ENCODE measurements at regions not wholly inside any gene's neighbourhood (a gene's known extent, or its start where the extent isn't known, plus 50 kb on each side); places are given as distances from the start of the nearest gene placed in this dataset.

DNA sequence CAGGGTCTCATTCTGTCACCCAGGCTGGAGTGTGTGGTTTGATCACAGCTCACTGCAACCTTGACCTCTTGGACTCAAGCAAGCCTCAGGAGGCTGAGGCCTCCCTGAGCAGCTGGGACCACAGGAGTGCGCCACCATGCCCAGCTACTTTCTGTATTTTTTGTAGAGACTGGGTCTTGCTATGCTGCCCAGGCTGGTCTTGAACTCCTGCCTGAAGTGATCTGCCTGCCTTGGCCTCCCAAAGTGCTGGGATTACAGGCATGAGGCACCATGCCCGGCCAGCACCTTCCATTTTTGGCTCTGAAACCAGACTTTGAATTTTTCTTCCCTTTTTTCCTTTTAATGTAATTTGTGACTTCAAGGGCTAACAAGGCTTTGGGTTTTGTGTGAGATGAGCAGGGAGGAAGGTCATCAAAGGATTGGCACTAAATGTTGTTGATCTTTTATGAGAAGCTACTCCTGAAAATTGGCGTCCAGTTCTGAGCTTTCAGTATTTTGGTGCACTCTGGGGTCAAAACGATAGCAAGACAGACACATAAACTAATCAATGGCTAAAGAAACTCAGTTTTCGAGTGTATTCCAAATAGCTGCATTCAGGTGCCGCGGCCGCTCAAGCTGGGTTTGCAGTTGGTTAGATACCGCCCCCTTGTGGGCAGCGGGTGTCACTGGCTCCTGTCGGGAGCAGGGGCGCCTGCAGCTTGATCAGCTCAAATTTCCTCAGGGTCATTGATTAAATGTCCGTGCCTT, 51.9 kb upstream of the CLMP start:
- Histone ChIP-seq H3K36me3 (ENCODE audit: insufficient read depth, low read length) (no peaks in the 10 kb centered on the region), H3K27ac (ENCODE audit: low read length) (no peak overlapping the region), H3K4me3 (ENCODE audit: low read length) (no peak overlapping the region), H3K4me2 (ENCODE audit: low read length) (no peak overlapping the region), H3K9me3 (ENCODE audit: low read length) (no peaks in the 10 kb centered on the region), H3K27me3 (ENCODE audit: insufficient read depth, low read depth, low read length) (no peaks in the 10 kb centered on the region), H3F3A (ENCODE audit: insufficient read depth, low read length, poor library complexity, severe bottlenecking) (no peaks in the 10 kb centered on the region), H3K9me2 (ENCODE audit: insufficient read depth, low read length) (no peaks in the 10 kb centered on the region), H3K9ac (ENCODE audit: low read length) (no peak overlapping the region), H4K20me1 (ENCODE audit: insufficient read depth) (no peaks in the 10 kb centered on the region), H2AFZ (ENCODE audit: low read depth, low read length) (no peak overlapping the region), H3K79me2 (replicated peaks; ENCODE audit: insufficient read depth, low read length) (no peaks in the 10 kb centered on the region)
- TF ChIP-seq POLR2AphosphoS5 (IDR thresholded peaks at IDR 0.05) (no peak), SMC3 (conservative IDR thresholded peaks at IDR 0.05; ENCODE audit: poor library complexity) (peak; percentile 98), RAD21 (conservative IDR thresholded peaks at IDR 0.05) (peak; percentile 96)
- TF ChIP-seq, protein P1, sequence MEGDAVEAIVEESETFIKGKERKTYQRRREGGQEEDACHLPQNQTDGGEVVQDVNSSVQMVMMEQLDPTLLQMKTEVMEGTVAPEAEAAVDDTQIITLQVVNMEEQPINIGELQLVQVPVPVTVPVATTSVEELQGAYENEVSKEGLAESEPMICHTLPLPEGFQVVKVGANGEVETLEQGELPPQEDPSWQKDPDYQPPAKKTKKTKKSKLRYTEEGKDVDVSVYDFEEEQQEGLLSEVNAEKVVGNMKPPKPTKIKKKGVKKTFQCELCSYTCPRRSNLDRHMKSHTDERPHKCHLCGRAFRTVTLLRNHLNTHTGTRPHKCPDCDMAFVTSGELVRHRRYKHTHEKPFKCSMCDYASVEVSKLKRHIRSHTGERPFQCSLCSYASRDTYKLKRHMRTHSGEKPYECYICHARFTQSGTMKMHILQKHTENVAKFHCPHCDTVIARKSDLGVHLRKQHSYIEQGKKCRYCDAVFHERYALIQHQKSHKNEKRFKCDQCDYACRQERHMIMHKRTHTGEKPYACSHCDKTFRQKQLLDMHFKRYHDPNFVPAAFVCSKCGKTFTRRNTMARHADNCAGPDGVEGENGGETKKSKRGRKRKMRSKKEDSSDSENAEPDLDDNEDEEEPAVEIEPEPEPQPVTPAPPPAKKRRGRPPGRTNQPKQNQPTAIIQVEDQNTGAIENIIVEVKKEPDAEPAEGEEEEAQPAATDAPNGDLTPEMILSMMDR (IDR thresholded peaks at IDR 0.05; ENCODE audit: poor library complexity, severe bottlenecking), result peak; percentile 96
- TF ChIP-seq, protein P2, sequence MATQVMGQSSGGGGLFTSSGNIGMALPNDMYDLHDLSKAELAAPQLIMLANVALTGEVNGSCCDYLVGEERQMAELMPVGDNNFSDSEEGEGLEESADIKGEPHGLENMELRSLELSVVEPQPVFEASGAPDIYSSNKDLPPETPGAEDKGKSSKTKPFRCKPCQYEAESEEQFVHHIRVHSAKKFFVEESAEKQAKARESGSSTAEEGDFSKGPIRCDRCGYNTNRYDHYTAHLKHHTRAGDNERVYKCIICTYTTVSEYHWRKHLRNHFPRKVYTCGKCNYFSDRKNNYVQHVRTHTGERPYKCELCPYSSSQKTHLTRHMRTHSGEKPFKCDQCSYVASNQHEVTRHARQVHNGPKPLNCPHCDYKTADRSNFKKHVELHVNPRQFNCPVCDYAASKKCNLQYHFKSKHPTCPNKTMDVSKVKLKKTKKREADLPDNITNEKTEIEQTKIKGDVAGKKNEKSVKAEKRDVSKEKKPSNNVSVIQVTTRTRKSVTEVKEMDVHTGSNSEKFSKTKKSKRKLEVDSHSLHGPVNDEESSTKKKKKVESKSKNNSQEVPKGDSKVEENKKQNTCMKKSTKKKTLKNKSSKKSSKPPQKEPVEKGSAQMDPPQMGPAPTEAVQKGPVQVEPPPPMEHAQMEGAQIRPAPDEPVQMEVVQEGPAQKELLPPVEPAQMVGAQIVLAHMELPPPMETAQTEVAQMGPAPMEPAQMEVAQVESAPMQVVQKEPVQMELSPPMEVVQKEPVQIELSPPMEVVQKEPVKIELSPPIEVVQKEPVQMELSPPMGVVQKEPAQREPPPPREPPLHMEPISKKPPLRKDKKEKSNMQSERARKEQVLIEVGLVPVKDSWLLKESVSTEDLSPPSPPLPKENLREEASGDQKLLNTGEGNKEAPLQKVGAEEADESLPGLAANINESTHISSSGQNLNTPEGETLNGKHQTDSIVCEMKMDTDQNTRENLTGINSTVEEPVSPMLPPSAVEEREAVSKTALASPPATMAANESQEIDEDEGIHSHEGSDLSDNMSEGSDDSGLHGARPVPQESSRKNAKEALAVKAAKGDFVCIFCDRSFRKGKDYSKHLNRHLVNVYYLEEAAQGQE (IDR thresholded peaks at IDR 0.05; ENCODE audit: borderline replicate concordance), result no peak

DNA sequence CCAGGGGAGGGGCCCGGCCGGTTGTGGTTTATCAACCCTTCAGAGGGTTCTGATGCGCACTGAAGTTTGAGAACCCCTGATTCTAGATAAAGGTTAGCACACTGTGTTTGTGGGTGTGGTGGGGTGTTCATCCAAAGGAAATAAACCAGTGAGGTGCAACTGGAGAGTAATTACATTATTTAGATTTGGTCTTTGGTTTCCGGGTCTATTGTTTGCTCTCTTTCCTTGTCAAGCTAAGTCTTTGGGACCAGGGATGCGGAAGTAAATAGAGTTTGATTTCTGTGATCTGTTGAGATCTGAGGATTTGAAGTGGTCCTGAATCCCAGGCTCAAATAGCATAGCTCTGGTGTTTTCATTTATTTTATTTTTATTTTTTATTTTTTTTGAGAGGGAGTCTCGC, 50.5 kb upstream of the CLMP start:
- H3K9me3 ChIP-seq (ENCODE audit: low read length), result no peaks in the 10 kb centered on the region
- H3K36me3 ChIP-seq (ENCODE audit: insufficient read depth, low read length), result no peaks in the 10 kb centered on the region
- no peak overlapping the region for H3K9ac ChIP-seq (ENCODE audit: low read length)
- no peaks in the 10 kb centered on the region for H3F3A ChIP-seq (ENCODE audit: insufficient read depth, low read length, poor library complexity, severe bottlenecking)
- H3K4me2 ChIP-seq (ENCODE audit: low read length), result no peak overlapping the region
- no peaks in the 10 kb centered on the region for H3K27me3 ChIP-seq (ENCODE audit: insufficient read depth, low read depth, low read length)
- H4K20me1 ChIP-seq (ENCODE audit: insufficient read depth), result no peaks in the 10 kb centered on the region
- H2AFZ ChIP-seq (ENCODE audit: low read depth, low read length), result no peak overlapping the region
- H3K9me2 ChIP-seq (ENCODE audit: insufficient read depth, low read length), result no peaks in the 10 kb centered on the region
- H3K79me2 ChIP-seq (replicated peaks; ENCODE audit: insufficient read depth, low read length), result no peaks in the 10 kb centered on the region
- H3K27ac ChIP-seq (ENCODE audit: low read length), result no peak overlapping the region
- no peak overlapping the region for H3K4me3 ChIP-seq (ENCODE audit: low read length)
- TF ChIP-seq, protein P1 (IDR thresholded peaks at IDR 0.05; ENCODE audit: poor library complexity, severe bottlenecking), result no peak
- TF ChIP-seq RAD21 (conservative IDR thresholded peaks at IDR 0.05) (no peak), MXI1 (conservative IDR thresholded peaks at IDR 0.05; ENCODE audit: poor library complexity, severe bottlenecking) (no peak), EP300 (conservative IDR thresholded peaks at IDR 0.05; ENCODE audit: poor library complexity, severe bottlenecking) (no peak), POLR2AphosphoS5 (IDR thresholded peaks at IDR 0.05) (no peak)
- TF ChIP-seq, protein P2 (IDR thresholded peaks at IDR 0.05; ENCODE audit: borderline replicate concordance), result no peak
